CD14-positive monocyte (primary cell): ENCODE measurements at regions not wholly inside any gene's neighbourhood (a gene's known extent, or its start where the extent isn't known, plus 50 kb on each side); places are given as distances from the start of the nearest gene placed in this dataset.

Experiments used
- DNase-seq, 3 donors: peaks; one replicate each; pipeline ENCODE4 v3.0.0-alpha.2; 2011 to 2022
- H2AFZ ChIP-seq: 2 replicates; pipeline ENCODE4 v1.6.0; 2012; ENCODE audit warnings: mild to moderate bottlenecking, low read depth, low read length, inconsistent platforms; ENCODE audit not compliant: insufficient read depth, poor library complexity, severe bottlenecking
- H3K27ac ChIP-seq, 2 donors: 1 replicate in 1 of 2; 2 replicates in 1 of 2; pipeline ENCODE4 v1.5.1; 2012 to 2013; ENCODE audit warnings: low read length in 2 of 2, control low read depth in 1 of 2, inconsistent platforms in 1 of 2, low read depth in 1 of 2, mild to moderate bottlenecking in 1 of 2
- H3K27me3 ChIP-seq, 2 donors: one replicate each; pipeline versions ENCODE4 v1.6.0 to v1.6.1; 2011 to 2013; ENCODE audit warnings: low read length in 2 of 2; ENCODE audit not compliant: control insufficient read depth in 2 of 2, insufficient read depth in 2 of 2
- H3K36me3 ChIP-seq, 2 donors: replicated peaks in 1 of 2; 1 replicate in 1 of 2; 2 replicates in 1 of 2; pipeline versions ENCODE4 v1.5.1 to v1.6.1; 2012 to 2013; ENCODE audit warnings: low read length in 2 of 2, control low read depth in 1 of 2, inconsistent platforms in 1 of 2, mild to moderate bottlenecking in 1 of 2; ENCODE audit not compliant: insufficient read depth in 2 of 2, control insufficient read depth in 1 of 2
- H3K4me1 ChIP-seq, 2 donors: 1 replicate in 1 of 2; 2 replicates in 1 of 2; pipeline versions ENCODE4 v1.5.1 to v1.6.1; 2012 to 2013; ENCODE audit warnings: low read length in 2 of 2, control low read depth in 1 of 2, inconsistent platforms in 1 of 2, mild to moderate bottlenecking in 1 of 2, moderate library complexity in 1 of 2; ENCODE audit not compliant: insufficient read depth in 2 of 2, control insufficient read depth in 1 of 2
- H3K4me2 ChIP-seq: replicated peaks from 2 replicates; pipeline ENCODE3; 2012; ENCODE audit warnings: low read length, moderate library complexity, mild to moderate bottlenecking; ENCODE audit not compliant: poor library complexity, severe bottlenecking; ENCODE audit errors: extremely low read depth
- H3K4me3 ChIP-seq, 3 experiments: fragments of 200-600 bp in 1 of 3; sonication (generic) in 1 of 3; replicated peaks in 1 of 3; 1 replicate in 2 of 3; 2 replicates in 1 of 3; pipeline ENCODE4 v1.5.1; 2011 to 2013; ENCODE audit warnings: low read length in 3 of 3, mild to moderate bottlenecking in 3 of 3, control low read depth in 2 of 3, low read depth in 2 of 3, inconsistent platforms in 1 of 3, moderate library complexity in 1 of 3
- H3K79me2 ChIP-seq: 2 replicates; pipeline ENCODE4 v1.6.0; 2012; ENCODE audit warnings: mild to moderate bottlenecking, control low read depth, inconsistent platforms, low read length, moderate library complexity; ENCODE audit not compliant: insufficient read depth
- H3K9ac ChIP-seq: 2 replicates; pipeline ENCODE4 v1.6.0; 2017; ENCODE audit warnings: low read length, mild to moderate bottlenecking; ENCODE audit not compliant: insufficient read depth, poor library complexity, severe bottlenecking
- H3K9me3 ChIP-seq, 2 donors: replicated peaks in 1 of 2; 1 replicate in 1 of 2; 2 replicates in 1 of 2; pipeline versions ENCODE4 v1.5.1 to v1.6.1; 2012 to 2013; ENCODE audit warnings: low read length in 2 of 2, control low read depth in 1 of 2; ENCODE audit not compliant: control insufficient read depth in 1 of 2, insufficient read depth in 1 of 2
- H4K20me1 ChIP-seq: 2 replicates; pipeline ENCODE4 v1.6.0; 2012; ENCODE audit warnings: mild to moderate bottlenecking, low read length, control low read depth, moderate library complexity; ENCODE audit not compliant: insufficient read depth
- H3K27ac Mint-ChIP-seq, 7 donors: one replicate each; pipeline ENCODE4 v1.8.0; 2020; ENCODE audit warnings: mild to moderate bottlenecking in 7 of 7, mixed read lengths in 7 of 7, moderate library complexity in 6 of 7, inconsistent platforms in 2 of 7
- H3K27me3 Mint-ChIP-seq, 3 donors: one replicate each; pipeline ENCODE4 v1.8.0; 2021 to 2022; ENCODE audit warnings: low read depth in 3 of 3, mild to moderate bottlenecking in 3 of 3, mixed read lengths in 3 of 3, moderate library complexity in 3 of 3, inconsistent platforms in 1 of 3
- H3K36me3 Mint-ChIP-seq, 2 donors: one replicate each; pipeline ENCODE4 v1.8.0; 2020; ENCODE audit warnings: mixed read lengths in 2 of 2, inconsistent platforms in 1 of 2, mild to moderate bottlenecking in 1 of 2
- H3K4me1 Mint-ChIP-seq: one replicate; pipeline ENCODE4 v1.8.0; 2020; ENCODE audit warnings: mild to moderate bottlenecking, mixed read lengths
- H3K4me3 Mint-ChIP-seq, 2 donors: one replicate each; pipeline ENCODE4 v1.8.0; 2020; ENCODE audit warnings: mild to moderate bottlenecking in 2 of 2, mixed read lengths in 2 of 2, moderate library complexity in 1 of 2
- H3K9me3 Mint-ChIP-seq, 7 donors: one replicate each; pipeline ENCODE4 v1.8.0; 2020 to 2022; ENCODE audit warnings: mixed read lengths in 7 of 7, mild to moderate bottlenecking in 6 of 7, moderate library complexity in 6 of 7, inconsistent platforms in 2 of 7
- CTCF ChIP-seq: fragments of 200-600 bp; IDR thresholded peaks from one replicate; pipeline ENCODE4 v1.8.0; 2022; ENCODE audit warnings: antibody characterized with exemption, mild to moderate bottlenecking
- WGBS: methylation state at CpG from one replicate; pipeline ENCODE4 v1.1.5; 2013; ENCODE audit warnings: missing lambda C conversion rate; ENCODE audit not compliant: insufficient coverage; 5-methylcytosine and 5-hydroxymethylcytosine counted together
- intact Hi-C, 2 donors: fragments of 100-400 bp; cut with micrococcal nuclease; formaldehyde crosslinking; loops; one replicate each; pipeline versions ENCODE4 v1.15.0 to v1.15.1; 2023

GRCh38 chr2:71947809-71948208 is 199.9 kb downstream of the CYP26B1 start:
- peaks cover 4 to 12% (median 12%) of the 10 kb centered on the region in 3 donors for H3K27me3 Mint-ChIP-seq
- no peaks in the 10 kb centered on the region for H3K4me1 Mint-ChIP-seq
- Histone ChIP-seq H3K4me3 (no peak overlapping the region), H3K9ac (no peak overlapping the region), H3K4me1 (no peaks in the 10 kb centered on the region), H2AFZ (no peak overlapping the region), H4K20me1 (no peaks in the 10 kb centered on the region), H3K9me3 (no peaks in the 10 kb centered on the region), H3K36me3 (no peaks in the 10 kb centered on the region), H3K4me2 (no peak overlapping the region), H3K79me2 (no peaks in the 10 kb centered on the region), H3K27me3 (no peaks in the 10 kb centered on the region), H3K27ac (no peak overlapping the region)
- intact Hi-C loops, result no loop called here
- H3K4me3 Mint-ChIP-seq, result no peak overlapping the region
- no peak overlapping the region for H3K27ac Mint-ChIP-seq
- WGBS, result no CpG with 5 or more reads among the region's 5 CpGs
- TF ChIP-seq CTCF, result no peak
- no peaks in the 10 kb centered on the region for H3K36me3 Mint-ChIP-seq
- no peak for DNase-seq
- H3K9me3 Mint-ChIP-seq, result peaks cover 0 to 9% (median 0%) of the 10 kb centered on the region in 7 donors

- H3K27me3 Mint-ChIP-seq, result peaks cover 4 to 12% (median 10%) of the 10 kb centered on the region in 3 donors
- no peak overlapping the region for H2AFZ ChIP-seq
- H3K4me2 ChIP-seq, result no peak overlapping the region
- H3K36me3 ChIP-seq, result no peaks in the 10 kb centered on the region
- H3K4me3 ChIP-seq, result no peak overlapping the region
- no peak for DNase-seq
- no peaks in the 10 kb centered on the region for H3K9me3 ChIP-seq
- no peaks in the 10 kb centered on the region for H3K79me2 ChIP-seq
- TF ChIP-seq CTCF, result no peak
- no peaks in the 10 kb centered on the region for H3K27me3 ChIP-seq
- no peaks in the 10 kb centered on the region for H3K4me1 Mint-ChIP-seq
- peaks cover 0 to 6% (median 2%) of the 10 kb centered on the region in 7 donors for H3K9me3 Mint-ChIP-seq
- no peak overlapping the region for H3K27ac Mint-ChIP-seq
- intact Hi-C loops, result no loop called here
- no peaks in the 10 kb centered on the region for H3K36me3 Mint-ChIP-seq
- no peak overlapping the region for H3K9ac ChIP-seq
- WGBS, result 84% methylated on average over 6 of the region's 8 CpGs
- no peaks in the 10 kb centered on the region for H4K20me1 ChIP-seq
- no peaks in the 10 kb centered on the region for H3K4me1 ChIP-seq
- no peak overlapping the region for H3K4me3 Mint-ChIP-seq
- no peak overlapping the region for H3K27ac ChIP-seq
Observed at GRCh38 chr2:71945603-71945959, 202.1 kb downstream of the CYP26B1 start.
